ENCODE measurements at regions not wholly inside any gene's neighbourhood (a gene's known extent, or its start where the extent isn't known, plus 50 kb on each side); places are given as distances from the start of the nearest gene placed in this dataset.
A peak's percentile ranks its signal among the peaks of the same experiment; 100 is the strongest.

DNA sequence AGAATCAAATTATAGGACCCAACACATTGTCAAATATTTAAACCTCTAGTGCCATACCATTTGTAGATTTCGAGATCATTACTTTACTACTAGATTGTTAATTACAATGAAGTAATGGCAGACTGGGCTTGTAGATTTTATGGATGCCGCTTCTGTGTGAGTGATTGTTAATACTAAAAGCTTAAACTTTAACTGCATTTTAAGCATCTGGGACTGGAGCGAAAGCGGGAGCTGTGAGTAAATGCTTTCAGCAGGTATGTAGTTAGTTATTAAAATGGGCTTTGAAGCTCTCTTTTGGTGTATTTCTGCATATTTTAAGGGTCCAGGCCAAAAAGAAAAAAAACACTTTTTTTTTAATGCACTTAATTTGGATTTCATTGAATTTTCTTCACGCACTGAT lies 519.3 kb downstream of the MED13L start:
- DNase-seq: no peak

DNA sequence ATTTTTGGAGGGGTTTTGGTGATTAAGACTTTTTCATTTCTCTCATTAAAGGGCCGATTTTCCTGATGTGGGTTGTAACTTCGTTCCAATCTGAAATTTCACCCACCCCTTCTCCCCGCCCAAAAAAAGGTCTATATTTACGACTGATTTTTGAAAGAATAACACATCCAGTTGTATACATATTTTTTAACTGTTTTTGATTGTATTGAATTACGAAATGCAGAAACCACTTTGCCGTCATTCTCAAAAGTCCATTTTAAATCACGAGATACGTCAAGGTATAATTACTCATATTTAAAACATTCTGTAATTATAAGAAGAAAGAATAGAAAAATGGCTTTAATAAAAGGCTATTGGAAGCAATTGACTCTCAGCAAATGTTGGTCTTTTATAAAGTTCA lies 520.7 kb downstream of the MED13L start:
- no peak for DNase-seq

GRCh38 chr12:115756271-115756670 lies 521.2 kb downstream of the MED13L start:
- no peak for DNase-seq

- DNase-seq: no peak
Measured at GRCh38 chr12:115755725-115756085, 521.8 kb downstream of the MED13L start.

GRCh38 chr12:115755061-115755724 lies 522.3 kb downstream of the MED13L start:
- DNase-seq: no peak

DNA sequence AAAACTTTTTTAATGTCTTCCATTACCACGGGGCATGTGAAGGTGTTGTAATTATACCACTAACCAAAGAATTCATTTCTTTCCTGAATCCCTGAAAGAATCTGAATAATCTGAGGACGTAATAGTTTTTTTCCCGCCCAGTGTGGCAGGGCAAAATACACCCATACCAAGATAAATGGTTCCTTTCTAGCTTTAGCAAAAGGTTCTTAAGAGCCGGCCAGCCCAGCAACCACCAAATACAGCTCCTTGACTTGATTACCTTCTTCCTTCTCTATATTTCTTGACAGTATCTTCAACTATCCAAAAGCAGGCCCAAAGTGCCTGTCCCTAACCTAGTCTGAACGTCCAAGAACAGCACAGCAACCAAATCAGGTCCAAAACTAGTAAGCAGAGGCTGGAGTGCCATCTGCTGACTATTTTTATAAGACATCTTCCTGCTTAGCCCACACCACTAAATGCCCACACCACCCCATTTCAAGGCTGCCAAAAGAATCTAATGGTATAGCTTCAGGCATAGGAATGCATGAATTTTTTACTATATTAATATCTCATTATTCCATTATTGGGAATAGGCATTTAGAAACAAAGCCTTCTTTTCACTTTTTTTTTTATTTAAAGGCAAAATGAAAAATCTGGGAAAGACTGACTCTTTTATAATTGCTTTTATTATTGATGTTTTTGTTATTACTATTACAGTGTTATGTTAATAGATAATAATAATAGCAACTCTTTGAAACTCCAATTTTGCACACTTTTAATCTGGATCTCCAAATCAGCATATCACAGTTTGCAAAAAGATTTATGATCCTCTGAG lies 524.4 kb downstream of the MED13L start:
- DNase-seq: peak; percentile 76

GRCh38 chr12:115752156-115752555 lies 525.3 kb downstream of the MED13L start:
- peak; percentile 56 for DNase-seq

- DNase-seq: no peak
Measured at GRCh38 chr12:115750340-115750739, 527.2 kb downstream of the MED13L start.

GRCh38 chr12:115749071-115749841 lies 528.2 kb downstream of the MED13L start:
- DNase-seq: no peak

DNA sequence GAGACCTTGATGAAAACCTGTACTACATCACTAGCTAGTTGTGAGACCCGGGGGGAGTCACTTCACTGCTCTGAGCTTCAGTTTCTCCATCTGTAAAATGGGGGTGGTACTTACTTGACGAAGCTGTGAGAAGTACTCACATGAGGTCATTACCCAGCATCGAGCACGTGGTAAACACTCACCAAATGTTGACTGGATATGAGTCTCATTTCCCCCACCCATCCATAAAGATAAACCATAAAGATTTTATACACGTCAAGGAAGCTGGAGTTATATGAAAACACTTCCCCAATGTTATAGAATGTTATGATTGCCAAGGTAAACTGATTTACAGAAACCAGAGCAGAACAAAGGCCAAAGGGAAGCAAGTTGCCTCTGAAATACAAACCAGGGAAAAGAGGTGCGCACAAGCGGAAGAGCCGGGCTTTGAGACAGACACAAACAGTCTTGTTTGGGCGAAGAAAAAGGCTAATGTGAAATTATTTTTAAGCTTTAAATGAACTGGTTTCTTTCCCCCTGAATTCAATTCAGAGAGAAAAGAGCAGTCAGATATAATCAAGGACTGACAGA lies 536.8 kb downstream of the MED13L start:
- DNase-seq: no peak

DNA sequence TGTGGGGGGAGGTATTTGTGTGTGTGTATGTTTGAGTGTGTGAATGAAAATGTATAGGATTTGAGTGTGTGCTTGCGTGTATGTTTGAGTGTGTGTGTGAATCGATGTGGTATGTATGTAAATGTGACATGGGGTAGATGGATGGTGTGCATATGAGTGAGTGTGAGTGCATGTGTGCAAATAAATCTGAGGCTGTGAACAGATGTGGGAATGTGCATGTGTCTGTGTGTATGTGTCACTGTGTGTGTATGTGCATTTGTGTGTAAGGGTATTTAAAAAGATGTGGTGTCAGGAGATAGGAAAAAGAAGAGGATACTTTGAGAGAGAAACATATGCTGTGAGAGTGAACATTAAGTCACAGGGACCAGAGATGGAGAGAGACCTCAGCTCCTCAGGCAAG lies 539.6 kb downstream of the MED13L start:
- DNase-seq: no peak

DNA sequence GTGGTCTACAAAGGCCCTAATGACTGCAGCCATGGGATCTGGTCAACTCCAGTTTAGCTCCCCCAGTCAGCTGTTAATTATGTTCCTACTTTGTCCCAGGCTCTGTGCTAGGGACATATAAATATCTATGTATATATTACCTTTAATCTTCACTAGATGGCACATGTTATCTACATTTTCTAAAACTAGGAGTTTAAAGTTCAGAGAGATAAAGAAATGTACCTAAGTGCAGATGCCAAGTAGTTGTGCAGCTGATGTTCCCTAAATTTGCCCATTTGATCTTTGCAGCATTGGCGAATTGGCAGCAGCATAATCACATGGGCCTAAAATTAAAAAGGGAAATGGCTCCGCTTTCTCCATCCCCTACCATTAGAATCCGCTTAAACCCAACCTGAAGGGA lies 541.1 kb downstream of the MED13L start:
- no peak for DNase-seq

DNA sequence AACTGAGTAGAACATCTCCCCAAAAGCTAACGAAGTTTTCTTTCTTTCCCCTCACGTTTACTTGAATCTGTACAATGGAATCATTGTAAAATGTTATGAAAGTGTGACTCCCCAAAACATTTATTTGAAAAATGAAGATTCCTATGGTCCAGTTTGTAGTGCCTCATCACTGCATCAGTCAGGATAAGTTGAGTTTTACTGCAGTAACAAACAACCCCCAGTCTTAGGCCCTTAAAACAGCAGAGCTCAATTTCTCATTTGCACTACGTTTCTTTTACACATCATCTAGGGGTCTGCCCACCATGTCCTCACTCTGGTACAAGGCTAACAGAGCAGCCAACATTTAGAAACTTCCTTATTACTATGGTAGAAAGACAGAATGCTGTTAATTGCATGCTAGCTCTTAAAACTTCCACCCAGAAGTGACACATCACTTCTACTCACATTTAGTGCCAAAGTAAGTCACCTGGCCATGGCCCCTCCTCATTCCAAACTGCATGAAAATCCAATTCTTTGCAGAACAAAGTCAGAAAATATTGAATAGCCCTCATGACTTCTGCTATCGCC lies 546.4 kb downstream of the MED13L start:
- no peak for DNase-seq

- no peak for DNase-seq
Measured at GRCh38 chr12:115726691-115727090, 550.8 kb downstream of the MED13L start.

GRCh38 chr12:115722181-115722580 lies 555.3 kb downstream of the MED13L start:
- DNase-seq: no peak

DNA sequence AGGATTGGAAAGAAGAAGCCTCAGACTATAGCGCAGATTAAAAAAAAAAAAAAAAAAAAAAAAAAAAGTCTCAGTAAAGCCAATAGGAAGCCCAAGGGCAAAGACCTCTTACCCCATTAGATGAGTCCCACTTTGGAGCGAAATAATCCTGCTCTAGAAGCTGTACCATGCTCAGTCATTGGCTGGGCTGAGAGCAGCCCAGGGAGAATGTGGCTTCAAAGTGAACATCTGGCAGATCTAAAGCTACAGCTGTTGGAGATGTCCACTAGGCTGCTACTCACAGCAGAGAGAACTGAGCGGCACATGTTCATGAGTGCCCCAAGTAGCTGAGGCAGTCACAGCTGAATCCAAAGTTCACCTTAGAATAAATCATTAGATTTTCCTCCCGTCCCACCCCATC lies 560.9 kb downstream of the MED13L start:
- no peak for DNase-seq

DNA sequence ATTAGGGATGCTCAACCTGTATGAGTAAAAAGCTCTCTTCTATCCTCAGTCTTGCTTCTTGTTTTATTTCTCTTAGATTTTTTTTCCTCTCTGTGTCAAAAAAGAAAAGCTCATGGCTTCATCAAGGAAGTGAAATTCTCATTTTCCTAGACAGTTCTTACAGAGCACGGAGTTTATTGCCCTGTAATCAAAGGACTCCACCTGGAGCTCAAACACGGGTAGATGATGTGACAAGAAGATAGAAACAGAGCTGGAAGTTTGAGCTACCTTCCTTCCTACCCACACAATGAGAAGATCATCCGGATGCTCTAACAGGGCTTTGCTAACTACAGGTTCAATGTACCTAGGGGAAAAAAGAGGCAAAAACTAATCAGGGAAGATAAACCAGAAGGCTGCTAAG lies 564.8 kb downstream of the MED13L start:
- DNase-seq: no peak

- DNase-seq: peak; percentile 70
Measured at GRCh38 chr12:115710104-115710564, 567.4 kb downstream of the MED13L start.

DNA sequence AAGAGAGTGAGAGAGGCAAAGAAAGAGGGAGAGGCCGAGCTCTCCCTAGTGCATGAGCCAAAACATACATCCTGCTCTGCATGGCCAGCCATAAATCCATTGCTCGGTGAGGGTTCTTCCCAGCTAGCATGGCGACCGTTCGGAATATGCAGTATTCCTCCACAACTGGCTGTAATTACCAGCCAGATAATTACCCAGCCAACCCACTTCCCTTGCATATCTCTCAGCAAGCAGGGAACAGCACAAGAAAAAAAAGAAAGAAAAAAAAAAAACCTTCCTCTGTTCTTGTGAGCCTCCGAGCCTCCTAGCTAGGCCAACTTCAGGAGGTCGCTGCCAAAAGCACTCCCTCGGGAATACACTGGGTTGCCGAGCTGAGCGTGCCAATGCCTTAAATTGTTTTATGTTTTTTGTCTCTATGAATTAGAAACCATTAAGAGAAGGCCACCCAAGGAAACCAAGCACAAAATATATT lies 567.9 kb downstream of the MED13L start:
- peak; percentile 63 for DNase-seq

DNA sequence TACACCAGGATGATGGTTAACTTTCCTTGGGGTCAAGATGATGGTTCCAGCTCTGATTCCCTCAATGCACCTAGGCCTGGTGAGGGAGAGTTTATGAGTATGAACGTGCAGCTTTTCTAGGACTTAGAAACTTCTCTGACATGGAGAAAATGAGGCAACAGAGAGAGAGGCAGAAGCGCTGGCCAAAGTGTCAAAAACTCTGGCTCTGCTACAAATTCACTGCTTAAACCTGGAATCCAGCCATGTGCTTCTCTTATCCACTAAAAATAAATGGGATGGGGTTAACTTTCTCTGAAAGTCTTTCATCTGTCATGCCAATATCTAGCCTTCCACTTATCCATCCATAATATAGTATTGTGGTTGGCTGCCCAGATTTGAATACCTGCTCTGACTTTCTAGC lies 568.7 kb downstream of the MED13L start:
- no peak for DNase-seq

- DNase-seq: peak; percentile 1
Measured at GRCh38 chr12:115700896-115701465, 576.5 kb downstream of the MED13L start.

DNA sequence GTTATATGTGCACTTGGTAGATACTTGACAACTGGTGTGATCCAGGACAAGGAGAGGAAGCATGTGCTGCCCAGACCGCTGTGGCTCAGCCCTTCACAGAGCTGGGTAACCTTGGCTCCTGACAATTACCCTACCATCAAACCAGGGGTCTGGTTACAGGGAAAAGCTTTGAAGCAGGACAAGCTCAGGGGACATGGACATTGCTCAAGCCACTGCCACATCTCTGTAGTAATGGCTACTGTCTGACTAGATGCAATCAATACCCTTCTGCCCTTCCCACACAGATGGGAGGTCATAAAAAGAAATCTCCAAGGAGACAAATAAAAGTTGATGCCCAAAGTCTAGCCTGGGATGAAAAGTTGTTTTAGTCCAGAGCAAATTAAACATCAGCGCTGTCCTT lies 577.4 kb downstream of the MED13L start:
- DNase-seq: no peak

All from fibroblast of skin of scalp (primary cell).